ENCODE measurements at regions not wholly inside any gene's neighbourhood (a gene's known extent, or its start where the extent isn't known, plus 50 kb on each side); places are given as distances from the start of the nearest gene placed in this dataset.

DNA sequence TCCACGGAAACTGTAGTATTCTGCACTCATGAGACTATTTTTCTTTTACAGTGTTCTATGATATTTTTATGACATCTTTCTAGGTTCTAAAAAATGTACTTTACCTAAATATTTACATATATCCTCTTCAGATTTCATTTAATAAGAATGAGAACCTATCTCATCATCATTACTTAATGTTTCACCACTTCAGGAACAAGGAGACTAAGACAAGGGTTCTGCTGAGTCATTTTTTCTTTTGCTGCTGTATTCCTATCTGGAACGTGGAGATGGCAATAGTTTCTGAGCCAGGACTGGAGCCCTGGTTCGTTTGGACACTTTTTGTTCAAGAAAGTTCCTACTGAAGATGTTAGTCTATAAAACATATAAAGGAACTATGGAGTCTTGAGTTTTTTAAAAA, 258.2 kb upstream of the MAP3K1 start:
- no peak for DNase-seq (ENCODE audit: insufficient read length, low spot score, missing footprints)
- no peaks in the 10 kb centered on the region for H3K36me3 ChIP-seq (ENCODE audit: insufficient read depth, low read length)

DNA sequence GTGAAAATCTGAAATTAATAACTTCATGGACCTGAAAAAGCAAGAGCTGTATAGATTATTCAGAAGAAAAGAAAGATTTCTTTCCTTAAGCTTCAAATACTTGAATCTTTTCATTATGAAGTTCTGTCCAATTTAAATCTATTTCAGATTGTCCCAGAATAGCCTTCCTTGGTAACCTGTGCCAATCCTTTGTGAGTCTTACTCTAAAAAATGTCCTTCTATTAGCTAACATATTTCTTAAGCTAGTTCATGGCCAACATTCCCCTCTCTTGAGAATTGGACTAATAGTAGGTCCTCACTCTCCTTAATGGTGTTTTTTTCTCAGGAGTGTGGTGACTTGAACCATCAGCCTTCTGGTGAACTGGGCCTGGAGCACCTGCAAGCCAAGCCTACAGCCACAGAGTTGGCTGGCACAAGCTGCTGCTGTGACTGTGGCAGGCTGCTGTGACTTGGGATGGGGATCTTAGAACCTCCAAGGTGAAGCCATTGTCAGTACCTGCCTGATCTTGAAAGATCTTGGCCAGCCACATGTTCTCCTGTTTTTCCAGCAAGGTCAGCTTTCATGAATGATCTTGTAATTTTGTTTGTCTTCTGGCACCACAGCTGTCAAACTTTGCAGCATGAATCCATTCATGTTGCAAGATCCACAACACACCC, 262.6 kb upstream of the MAP3K1 start:
- DNase-seq (ENCODE audit: insufficient read length, low spot score, missing footprints) = no peak
- Histone ChIP-seq H3K79me2 (ENCODE audit: insufficient read depth, low read length) (no peaks in the 10 kb centered on the region), H3K36me3 (ENCODE audit: insufficient read depth, low read length) (no peaks in the 10 kb centered on the region), H3K9me3 (ENCODE audit: low read depth, low read length) (no peaks in the 10 kb centered on the region), H3K4me1 (ENCODE audit: insufficient read depth, low read length) (no peaks in the 10 kb centered on the region), H3K4me2 (ENCODE audit: insufficient read depth, low read length) (no peak overlapping the region), H3K27ac (ENCODE audit: low read depth, low read length) (no peak overlapping the region), H3K27me3 (ENCODE audit: insufficient read depth, low read length) (peaks cover 3% of the 10 kb centered on the region), H4K20me1 (ENCODE audit: insufficient read depth, low read length) (no peaks in the 10 kb centered on the region), H2AFZ (ENCODE audit: low read length) (no peak overlapping the region), H3K4me3 (ENCODE audit: insufficient read depth, low read length) (no peak overlapping the region)
- TF ChIP-seq, protein P1, sequence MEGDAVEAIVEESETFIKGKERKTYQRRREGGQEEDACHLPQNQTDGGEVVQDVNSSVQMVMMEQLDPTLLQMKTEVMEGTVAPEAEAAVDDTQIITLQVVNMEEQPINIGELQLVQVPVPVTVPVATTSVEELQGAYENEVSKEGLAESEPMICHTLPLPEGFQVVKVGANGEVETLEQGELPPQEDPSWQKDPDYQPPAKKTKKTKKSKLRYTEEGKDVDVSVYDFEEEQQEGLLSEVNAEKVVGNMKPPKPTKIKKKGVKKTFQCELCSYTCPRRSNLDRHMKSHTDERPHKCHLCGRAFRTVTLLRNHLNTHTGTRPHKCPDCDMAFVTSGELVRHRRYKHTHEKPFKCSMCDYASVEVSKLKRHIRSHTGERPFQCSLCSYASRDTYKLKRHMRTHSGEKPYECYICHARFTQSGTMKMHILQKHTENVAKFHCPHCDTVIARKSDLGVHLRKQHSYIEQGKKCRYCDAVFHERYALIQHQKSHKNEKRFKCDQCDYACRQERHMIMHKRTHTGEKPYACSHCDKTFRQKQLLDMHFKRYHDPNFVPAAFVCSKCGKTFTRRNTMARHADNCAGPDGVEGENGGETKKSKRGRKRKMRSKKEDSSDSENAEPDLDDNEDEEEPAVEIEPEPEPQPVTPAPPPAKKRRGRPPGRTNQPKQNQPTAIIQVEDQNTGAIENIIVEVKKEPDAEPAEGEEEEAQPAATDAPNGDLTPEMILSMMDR (IDR thresholded peaks at IDR 0.05; ENCODE audit: extremely low read depth, low read depth, low read length) = no peak

More for the DNA sequence above, 258.2 kb upstream of the MAP3K1 start:
- H3K4me2 ChIP-seq (ENCODE audit: insufficient read depth, low read length) = no peak overlapping the region
- no peaks in the 10 kb centered on the region for H3K79me2 ChIP-seq (ENCODE audit: insufficient read depth, low read length)
- H4K20me1 ChIP-seq (ENCODE audit: insufficient read depth, low read length) = no peaks in the 10 kb centered on the region
- H3K27me3 ChIP-seq (ENCODE audit: insufficient read depth, low read length) = peaks cover 14% of the 10 kb centered on the region
- H2AFZ ChIP-seq (ENCODE audit: low read length) = no peak overlapping the region
- H3K27ac ChIP-seq (ENCODE audit: low read depth, low read length) = no peak overlapping the region
- H3K4me3 ChIP-seq (ENCODE audit: insufficient read depth, low read length) = no peak overlapping the region
- no peaks in the 10 kb centered on the region for H3K4me1 ChIP-seq (ENCODE audit: insufficient read depth, low read length)
- TF ChIP-seq, protein P1 (IDR thresholded peaks at IDR 0.05; ENCODE audit: extremely low read depth, low read depth, low read length) = no peak
- H3K9me3 ChIP-seq (ENCODE audit: low read depth, low read length) = no peaks in the 10 kb centered on the region

DNA sequence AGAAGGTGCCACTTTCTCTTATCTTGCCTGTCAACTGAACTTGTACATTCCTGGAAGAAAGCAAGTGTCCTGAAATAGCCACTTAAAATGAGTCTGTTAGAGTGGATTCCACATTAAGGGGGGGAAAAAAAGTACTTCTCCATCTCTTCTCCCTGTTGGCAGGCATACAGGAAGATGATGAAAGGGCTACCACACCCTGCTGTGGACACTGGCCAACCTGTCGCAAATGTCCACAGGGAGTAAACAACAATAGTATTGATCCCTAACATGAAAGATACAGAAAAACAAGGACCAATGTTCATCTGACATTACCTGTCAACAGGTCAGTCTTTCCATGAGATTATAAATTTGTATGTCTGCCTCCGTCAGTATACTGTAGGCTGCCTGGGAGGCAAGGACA, 265.1 kb upstream of the MAP3K1 start:
- no peak overlapping the region for H3K4me2 ChIP-seq (ENCODE audit: insufficient read depth, low read length)
- TF ChIP-seq, protein P1 (IDR thresholded peaks at IDR 0.05; ENCODE audit: extremely low read depth, low read depth, low read length) = no peak
- H3K4me1 ChIP-seq (ENCODE audit: insufficient read depth, low read length) = no peaks in the 10 kb centered on the region
- H2AFZ ChIP-seq (ENCODE audit: low read length) = no peak overlapping the region
- H4K20me1 ChIP-seq (ENCODE audit: insufficient read depth, low read length) = no peaks in the 10 kb centered on the region
- H3K9me3 ChIP-seq (ENCODE audit: low read depth, low read length) = no peaks in the 10 kb centered on the region
- H3K27ac ChIP-seq (ENCODE audit: low read depth, low read length) = no peak overlapping the region
- H3K4me3 ChIP-seq (ENCODE audit: insufficient read depth, low read length) = no peak overlapping the region
- H3K27me3 ChIP-seq (ENCODE audit: insufficient read depth, low read length) = no peaks in the 10 kb centered on the region
- H3K36me3 ChIP-seq (ENCODE audit: insufficient read depth, low read length) = no peaks in the 10 kb centered on the region
- no peaks in the 10 kb centered on the region for H3K79me2 ChIP-seq (ENCODE audit: insufficient read depth, low read length)
- DNase-seq (ENCODE audit: insufficient read length, low spot score, missing footprints) = no peak

DNA sequence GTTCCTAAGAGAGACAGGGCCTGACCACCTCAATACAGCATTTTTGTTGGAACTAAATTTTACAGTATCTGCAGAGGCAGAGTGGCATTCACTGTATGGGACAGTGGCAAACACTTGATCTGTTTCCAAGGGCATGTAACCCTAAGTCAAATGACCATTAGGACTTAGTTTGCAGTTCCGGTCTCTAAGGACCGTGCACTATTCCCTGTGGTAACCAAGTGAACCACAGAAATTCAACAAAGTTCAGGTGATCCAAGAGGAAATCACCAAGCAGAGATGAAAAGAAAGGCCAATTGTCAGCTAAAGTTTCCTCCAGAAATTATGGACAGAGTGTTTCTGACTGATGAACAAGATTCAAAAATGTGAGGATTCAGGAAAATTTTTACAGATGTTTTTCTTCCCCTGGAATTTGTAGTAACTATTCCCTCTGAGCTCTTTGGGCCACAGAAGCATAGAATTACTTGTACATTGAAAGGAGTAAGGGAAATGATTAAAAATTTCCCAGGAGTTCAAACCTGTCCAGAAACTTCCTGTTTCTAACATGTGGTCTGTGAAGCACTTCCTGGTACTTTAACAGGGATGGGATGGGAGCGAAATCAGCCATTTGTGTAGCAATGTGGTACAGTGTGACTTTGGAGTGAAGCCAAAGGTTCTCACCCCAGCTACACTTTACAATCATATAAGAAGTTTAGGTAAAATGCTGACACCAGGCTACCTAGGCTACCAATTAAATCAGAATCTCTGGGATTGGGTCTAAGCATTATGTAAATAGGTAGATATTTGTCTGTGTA, 266.1 kb upstream of the MAP3K1 start:
- H3K27ac ChIP-seq (ENCODE audit: low read depth, low read length) = no peak overlapping the region
- no peaks in the 10 kb centered on the region for H3K36me3 ChIP-seq (ENCODE audit: insufficient read depth, low read length)

More for the DNA sequence above, 266.1 kb upstream of the MAP3K1 start:
- no peak overlapping the region for H3K4me3 ChIP-seq (ENCODE audit: insufficient read depth, low read length)
- no peak for DNase-seq (ENCODE audit: insufficient read length, low spot score, missing footprints)
- H2AFZ ChIP-seq (ENCODE audit: low read length) = no peak overlapping the region
- no peaks in the 10 kb centered on the region for H3K4me1 ChIP-seq (ENCODE audit: insufficient read depth, low read length)
- no peak overlapping the region for H3K4me2 ChIP-seq (ENCODE audit: insufficient read depth, low read length)
- TF ChIP-seq, protein P1 (IDR thresholded peaks at IDR 0.05; ENCODE audit: extremely low read depth, low read depth, low read length) = no peak
- H4K20me1 ChIP-seq (ENCODE audit: insufficient read depth, low read length) = no peaks in the 10 kb centered on the region
- peaks cover 2% of the 10 kb centered on the region for H3K27me3 ChIP-seq (ENCODE audit: insufficient read depth, low read length)
- no peaks in the 10 kb centered on the region for H3K79me2 ChIP-seq (ENCODE audit: insufficient read depth, low read length)
- no peaks in the 10 kb centered on the region for H3K9me3 ChIP-seq (ENCODE audit: low read depth, low read length)

Measured in osteoblast (primary cell).